ENCODE measurements at regions not wholly inside any gene's neighbourhood (a gene's known extent, or its start where the extent isn't known, plus 50 kb on each side); places are given as distances from the start of the nearest gene placed in this dataset.

DNA sequence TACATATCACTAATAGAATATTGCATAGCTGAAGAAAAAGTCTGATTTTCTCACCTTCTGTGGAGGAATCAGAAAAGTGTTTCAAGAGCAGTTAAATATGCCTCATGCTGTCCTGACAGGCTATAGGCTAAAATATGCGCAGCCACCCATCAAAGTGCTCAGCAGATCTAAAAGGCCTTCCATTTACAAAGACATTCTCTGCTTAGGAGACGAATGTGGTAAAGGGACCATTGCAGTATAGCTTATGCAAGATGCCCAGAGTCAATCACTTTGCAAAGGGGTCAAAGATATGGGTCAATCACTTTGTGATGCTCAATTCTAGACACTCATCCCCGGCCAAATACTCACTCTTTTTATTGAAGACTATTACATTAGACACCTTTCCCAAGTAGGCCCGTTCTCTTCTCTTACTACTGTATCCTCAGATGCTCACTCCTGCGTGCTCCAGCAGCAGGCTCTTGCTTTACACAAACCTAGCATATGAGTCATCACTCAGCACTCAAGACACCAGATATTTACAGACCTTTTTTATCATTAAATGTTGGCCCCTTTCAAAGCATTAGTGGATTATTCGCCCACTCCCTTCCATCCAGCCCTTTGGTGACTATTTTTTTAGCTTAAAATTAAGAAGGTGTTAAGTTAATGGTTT is 568.2 kb upstream of the CDH18 start:
- DNase-seq (ENCODE audit: low read depth in 2 of 2) = peak; percentile 6 to 9

DNA sequence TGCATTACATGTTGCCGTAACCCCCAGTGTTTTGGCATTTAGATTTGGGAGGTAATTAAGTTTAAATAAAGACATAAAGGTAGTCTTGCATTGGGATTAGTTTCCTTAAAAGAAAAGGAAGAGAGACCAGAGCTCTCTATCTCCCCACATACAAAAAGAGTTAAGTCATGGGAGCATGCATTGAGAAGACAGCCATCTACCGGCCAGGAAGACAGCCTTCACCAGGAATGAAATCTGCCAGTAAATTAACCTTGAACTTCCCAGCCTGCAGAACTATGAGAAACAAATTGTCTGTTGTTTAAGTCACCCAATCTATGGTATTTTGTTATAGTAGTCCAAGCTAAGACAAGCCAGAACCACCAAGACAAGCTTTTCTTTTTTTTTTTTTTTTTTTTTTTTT is 567.0 kb upstream of the CDH18 start:
- DNase-seq (ENCODE audit: low read depth in 2 of 2) = no peak

GRCh38 chr5:20554001-20554400 is 566.0 kb upstream of the CDH18 start:
- peak; percentile 9 to 17 for DNase-seq (ENCODE audit: low read depth in 2 of 2)

GRCh38 chr5:20537911-20538703 is 550.1 kb upstream of the CDH18 start:
- no peak for DNase-seq (ENCODE audit: low read depth in 2 of 2)

GRCh38 chr5:20536813-20537212 is 548.8 kb upstream of the CDH18 start:
- no peak for DNase-seq (ENCODE audit: low read depth in 2 of 2)

GRCh38 chr5:20536341-20536740 is 548.3 kb upstream of the CDH18 start:
- DNase-seq (ENCODE audit: low read depth in 2 of 2) = no peak

- no peak for DNase-seq (ENCODE audit: low read depth in 2 of 2)
These were observed 540.5 kb upstream of the CDH18 start for GRCh38 chr5:20528471-20528870.

GRCh38 chr5:20524991-20525529 is 537.1 kb upstream of the CDH18 start:
- peak; percentile 2 for DNase-seq (ENCODE audit: low read depth in 2 of 2)

DNA sequence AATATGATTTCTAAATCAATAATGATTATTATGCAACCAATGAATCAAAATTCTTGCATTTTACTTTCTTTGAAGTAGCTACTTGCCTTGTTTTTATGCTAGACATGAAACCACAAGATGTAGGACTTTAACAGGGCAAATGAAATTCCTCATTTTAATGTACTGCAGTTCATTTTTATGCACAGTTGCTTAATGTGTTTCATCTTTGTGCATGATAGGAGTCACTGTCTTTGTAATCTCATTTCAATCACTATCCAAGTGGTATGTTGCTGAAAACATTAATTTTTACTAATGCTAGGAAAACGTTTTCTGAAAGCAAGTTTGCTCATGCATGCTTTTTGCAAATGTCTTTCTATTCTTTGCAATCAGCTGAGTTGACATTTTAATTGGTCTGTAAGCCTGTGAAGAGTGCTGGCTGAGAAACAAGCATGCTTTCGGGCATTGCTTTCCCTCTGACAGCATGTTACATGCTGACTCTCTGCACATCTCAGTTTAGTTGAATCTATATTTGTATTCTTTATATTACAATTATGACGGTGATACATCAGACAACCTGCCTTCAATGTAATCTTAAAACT is 535.0 kb upstream of the CDH18 start:
- no peak for DNase-seq (ENCODE audit: low read depth in 2 of 2)

DNA sequence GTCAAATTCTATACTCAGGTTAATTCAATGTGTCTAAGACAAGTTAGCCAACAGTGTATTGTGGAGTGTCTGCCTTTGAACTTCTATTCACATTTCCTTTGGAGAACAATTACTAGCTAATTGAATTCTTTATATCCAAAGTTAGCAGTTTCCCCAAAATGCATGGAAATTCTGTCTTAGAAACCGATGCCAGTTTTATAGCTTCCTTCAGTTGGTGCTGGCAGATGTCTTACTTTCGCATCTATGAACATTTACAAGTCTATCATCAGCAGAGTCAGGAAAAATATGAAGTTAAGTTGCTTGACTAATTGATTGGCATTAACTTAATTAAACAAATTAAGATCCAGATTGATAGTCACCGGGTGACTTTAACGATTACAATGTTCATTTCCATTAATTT is 527.6 kb upstream of the CDH18 start:
- no peak for DNase-seq (ENCODE audit: low read depth in 2 of 2)

DNA sequence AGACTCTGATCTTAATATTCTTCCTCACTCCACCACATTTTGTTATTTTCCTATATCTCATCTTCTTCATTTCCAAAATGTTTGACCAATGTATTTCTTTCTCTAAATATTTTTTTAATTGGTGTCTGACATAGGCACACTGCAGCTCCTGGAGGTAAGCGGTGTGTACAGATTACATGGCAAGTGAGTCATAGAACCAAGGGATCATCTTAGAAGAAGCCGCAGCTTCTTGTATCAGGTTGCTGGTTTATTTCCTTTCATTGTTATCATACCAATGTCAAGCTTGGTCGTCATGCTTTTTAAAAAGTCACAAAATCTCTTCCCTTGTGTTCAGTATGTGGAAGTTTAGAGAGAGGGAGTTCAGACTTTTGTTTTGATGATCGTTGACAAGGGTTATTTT is 526.1 kb upstream of the CDH18 start:
- no peak for DNase-seq (ENCODE audit: low read depth in 2 of 2)

- no peak for DNase-seq (ENCODE audit: low read depth in 2 of 2)
These were observed 512.5 kb upstream of the CDH18 start for GRCh38 chr5:20500546-20500945.

DNA sequence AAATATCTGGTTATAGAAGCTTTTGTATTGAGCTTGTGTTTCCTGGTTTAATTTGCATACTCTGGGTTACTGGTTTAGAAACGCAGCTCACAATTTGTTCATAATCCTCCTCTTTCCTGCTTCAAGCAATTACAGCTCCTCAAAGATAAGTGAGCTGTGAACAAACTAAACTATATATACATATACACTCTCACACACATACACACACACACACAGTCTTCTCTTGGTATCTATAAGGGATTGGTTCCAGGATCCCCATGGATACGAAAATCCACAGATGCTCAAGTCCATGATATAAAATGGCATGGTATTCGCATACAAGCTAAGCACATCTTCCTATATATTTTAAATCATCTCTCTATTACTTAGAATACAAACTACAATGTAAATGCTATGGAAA is 510.9 kb upstream of the CDH18 start:
- DNase-seq (ENCODE audit: low read depth in 2 of 2) = no peak

DNA sequence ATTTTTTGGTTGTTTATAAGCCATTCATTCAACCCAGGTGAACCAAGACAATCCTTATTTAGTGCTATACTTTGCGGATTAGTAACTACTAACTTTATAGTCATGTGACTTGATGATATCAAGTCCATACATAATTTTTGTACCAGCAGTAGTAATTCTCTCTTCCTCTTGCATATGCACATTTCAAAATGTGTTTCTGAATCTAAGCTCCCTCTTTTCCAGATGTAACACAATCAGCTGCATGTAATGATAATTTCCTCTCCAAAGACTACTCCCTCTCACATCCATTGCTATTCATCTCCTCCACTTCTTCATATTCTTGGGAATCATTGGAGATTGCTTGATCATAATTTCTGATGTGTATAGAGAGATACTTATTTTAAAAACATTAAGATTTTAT is 510.1 kb upstream of the CDH18 start:
- no peak for DNase-seq (ENCODE audit: low read depth in 2 of 2)

- DNase-seq (ENCODE audit: low read depth in 2 of 2) = no peak
These were observed 509.4 kb upstream of the CDH18 start for GRCh38 chr5:20497356-20497755.

- DNase-seq (ENCODE audit: low read depth in 2 of 2) = no peak
These were observed 506.7 kb upstream of the CDH18 start for GRCh38 chr5:20494706-20495105.

GRCh38 chr5:20486826-20487225 is 498.8 kb upstream of the CDH18 start:
- DNase-seq (ENCODE audit: low read depth in 2 of 2) = no peak

DNA sequence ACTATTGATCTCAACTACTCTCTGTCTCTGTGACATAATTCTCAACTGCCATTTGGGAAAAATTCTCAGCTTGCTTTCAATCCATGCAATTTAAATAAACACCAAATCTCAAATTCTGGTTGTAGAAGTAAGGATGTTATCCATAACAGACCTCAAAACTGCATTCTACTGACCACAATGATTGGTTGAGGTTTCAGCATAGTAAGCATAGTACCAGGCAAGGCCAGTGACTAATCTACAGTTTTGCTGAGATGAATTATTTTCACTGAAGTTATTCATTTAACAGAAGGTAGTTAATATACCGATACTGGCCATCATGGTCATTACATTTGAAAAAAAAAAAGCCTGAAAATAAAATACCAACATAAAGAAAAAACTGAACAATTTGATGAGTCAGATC is 488.0 kb upstream of the CDH18 start:
- DNase-seq (ENCODE audit: low read depth in 2 of 2) = no peak

GRCh38 chr5:20470997-20471396 is 483.0 kb upstream of the CDH18 start:
- DNase-seq (ENCODE audit: low read depth in 2 of 2) = no peak

GRCh38 chr5:20469792-20470191 is 481.8 kb upstream of the CDH18 start:
- no peak for DNase-seq (ENCODE audit: low read depth in 2 of 2)

- no peak for DNase-seq (ENCODE audit: low read depth in 2 of 2)
These were observed 481.4 kb upstream of the CDH18 start for GRCh38 chr5:20469390-20469789.

GRCh38 chr5:20466512-20466911 is 478.5 kb upstream of the CDH18 start:
- DNase-seq (ENCODE audit: low read depth in 2 of 2) = no peak

DNA sequence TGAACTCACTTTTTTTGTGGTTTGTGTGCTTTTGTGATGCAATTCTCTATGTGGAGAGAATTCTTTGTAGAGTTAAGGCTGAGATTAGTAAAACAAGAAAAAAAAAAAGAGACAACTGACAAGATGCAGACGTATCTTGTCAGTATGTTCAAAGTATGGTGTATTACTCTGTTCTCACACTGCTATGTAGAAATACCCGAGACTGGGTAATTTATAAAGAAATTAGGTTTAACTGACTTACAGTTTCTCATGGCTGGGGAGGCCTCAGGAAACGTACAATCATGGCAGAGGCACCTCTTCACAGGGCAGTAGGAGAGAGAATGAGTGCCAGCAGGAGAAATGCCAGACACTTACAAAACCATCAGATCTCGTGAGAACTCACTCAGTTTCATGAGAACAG is 475.2 kb upstream of the CDH18 start:
- no peak for DNase-seq (ENCODE audit: low read depth in 2 of 2)
